ENCODE measurements at regions not wholly inside any gene's neighbourhood (a gene's known extent, or its start where the extent isn't known, plus 50 kb on each side); places are given as distances from the start of the nearest gene placed in this dataset.

DNA sequence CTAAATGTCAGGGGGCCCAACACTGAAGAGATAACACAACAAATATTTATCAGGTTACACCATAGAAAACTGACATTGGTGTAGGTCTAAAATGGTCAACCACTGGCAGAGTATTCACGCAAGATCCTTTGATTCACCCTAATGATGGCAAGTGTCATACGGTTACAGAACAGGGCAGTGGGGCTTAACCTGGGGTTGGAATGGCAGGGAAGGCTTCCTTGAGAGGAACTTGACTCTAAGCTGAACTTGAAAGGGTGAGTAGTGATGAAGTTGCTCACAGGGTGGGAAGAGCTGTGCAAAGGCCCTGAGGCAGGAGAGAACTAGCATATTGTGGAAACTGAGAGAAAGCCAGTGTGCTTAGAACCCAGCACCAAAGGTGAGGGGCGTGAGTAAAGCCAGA is 97.1 kb upstream of the MVB12B start (continued):
- no peak for TF ChIP-seq REST (IDR thresholded peaks at IDR 0.05; ENCODE audit: unreplicated experiment)

GRCh38 chr9:126230692-126231091 is 95.9 kb upstream of the MVB12B start:
- no peaks in the 10 kb centered on the region for H3K9me2 ChIP-seq (ENCODE audit: insufficient read depth)
- Mint-ChIP-seq H3K27me3 (ENCODE audit: insufficient read depth, low read depth, poor library complexity) (peaks cover 12% of the 10 kb centered on the region), H3K4me1 (no peaks in the 10 kb centered on the region), H3K4me3 (no peak overlapping the region), H3K27ac (no peak overlapping the region), H3K36me3 (ENCODE audit: low read depth) (no peaks in the 10 kb centered on the region), H3K9me3 (no peaks in the 10 kb centered on the region; the same call in 2 of the 3 replicates)
- H3K4me1 ChIP-seq (ENCODE audit: insufficient read depth): no peaks in the 10 kb centered on the region
- H3K79me2 ChIP-seq (replicated peaks; ENCODE audit: insufficient read depth): no peaks in the 10 kb centered on the region
- no peaks in the 10 kb centered on the region for H3K36me3 ChIP-seq (ENCODE audit: insufficient read depth)
- no peaks in the 10 kb centered on the region for H4K20me1 ChIP-seq (replicated peaks; ENCODE audit: insufficient read depth)
- no peak overlapping the region for H3K4me3 ChIP-seq
- ATAC-seq: no peak
- H2AFZ ChIP-seq: no peak overlapping the region
- no peak overlapping the region for H3K27ac ChIP-seq (ENCODE audit: low read depth)
- no peaks in the 10 kb centered on the region for H3K27me3 ChIP-seq (ENCODE audit: insufficient read depth)
- DNase-seq (ENCODE audit: low spot score): no peak
- no peak overlapping the region for H3K4me2 ChIP-seq
- H3F3A ChIP-seq (replicated peaks; ENCODE audit: low read depth): no peaks in the 10 kb centered on the region
- TF ChIP-seq, protein P1, sequence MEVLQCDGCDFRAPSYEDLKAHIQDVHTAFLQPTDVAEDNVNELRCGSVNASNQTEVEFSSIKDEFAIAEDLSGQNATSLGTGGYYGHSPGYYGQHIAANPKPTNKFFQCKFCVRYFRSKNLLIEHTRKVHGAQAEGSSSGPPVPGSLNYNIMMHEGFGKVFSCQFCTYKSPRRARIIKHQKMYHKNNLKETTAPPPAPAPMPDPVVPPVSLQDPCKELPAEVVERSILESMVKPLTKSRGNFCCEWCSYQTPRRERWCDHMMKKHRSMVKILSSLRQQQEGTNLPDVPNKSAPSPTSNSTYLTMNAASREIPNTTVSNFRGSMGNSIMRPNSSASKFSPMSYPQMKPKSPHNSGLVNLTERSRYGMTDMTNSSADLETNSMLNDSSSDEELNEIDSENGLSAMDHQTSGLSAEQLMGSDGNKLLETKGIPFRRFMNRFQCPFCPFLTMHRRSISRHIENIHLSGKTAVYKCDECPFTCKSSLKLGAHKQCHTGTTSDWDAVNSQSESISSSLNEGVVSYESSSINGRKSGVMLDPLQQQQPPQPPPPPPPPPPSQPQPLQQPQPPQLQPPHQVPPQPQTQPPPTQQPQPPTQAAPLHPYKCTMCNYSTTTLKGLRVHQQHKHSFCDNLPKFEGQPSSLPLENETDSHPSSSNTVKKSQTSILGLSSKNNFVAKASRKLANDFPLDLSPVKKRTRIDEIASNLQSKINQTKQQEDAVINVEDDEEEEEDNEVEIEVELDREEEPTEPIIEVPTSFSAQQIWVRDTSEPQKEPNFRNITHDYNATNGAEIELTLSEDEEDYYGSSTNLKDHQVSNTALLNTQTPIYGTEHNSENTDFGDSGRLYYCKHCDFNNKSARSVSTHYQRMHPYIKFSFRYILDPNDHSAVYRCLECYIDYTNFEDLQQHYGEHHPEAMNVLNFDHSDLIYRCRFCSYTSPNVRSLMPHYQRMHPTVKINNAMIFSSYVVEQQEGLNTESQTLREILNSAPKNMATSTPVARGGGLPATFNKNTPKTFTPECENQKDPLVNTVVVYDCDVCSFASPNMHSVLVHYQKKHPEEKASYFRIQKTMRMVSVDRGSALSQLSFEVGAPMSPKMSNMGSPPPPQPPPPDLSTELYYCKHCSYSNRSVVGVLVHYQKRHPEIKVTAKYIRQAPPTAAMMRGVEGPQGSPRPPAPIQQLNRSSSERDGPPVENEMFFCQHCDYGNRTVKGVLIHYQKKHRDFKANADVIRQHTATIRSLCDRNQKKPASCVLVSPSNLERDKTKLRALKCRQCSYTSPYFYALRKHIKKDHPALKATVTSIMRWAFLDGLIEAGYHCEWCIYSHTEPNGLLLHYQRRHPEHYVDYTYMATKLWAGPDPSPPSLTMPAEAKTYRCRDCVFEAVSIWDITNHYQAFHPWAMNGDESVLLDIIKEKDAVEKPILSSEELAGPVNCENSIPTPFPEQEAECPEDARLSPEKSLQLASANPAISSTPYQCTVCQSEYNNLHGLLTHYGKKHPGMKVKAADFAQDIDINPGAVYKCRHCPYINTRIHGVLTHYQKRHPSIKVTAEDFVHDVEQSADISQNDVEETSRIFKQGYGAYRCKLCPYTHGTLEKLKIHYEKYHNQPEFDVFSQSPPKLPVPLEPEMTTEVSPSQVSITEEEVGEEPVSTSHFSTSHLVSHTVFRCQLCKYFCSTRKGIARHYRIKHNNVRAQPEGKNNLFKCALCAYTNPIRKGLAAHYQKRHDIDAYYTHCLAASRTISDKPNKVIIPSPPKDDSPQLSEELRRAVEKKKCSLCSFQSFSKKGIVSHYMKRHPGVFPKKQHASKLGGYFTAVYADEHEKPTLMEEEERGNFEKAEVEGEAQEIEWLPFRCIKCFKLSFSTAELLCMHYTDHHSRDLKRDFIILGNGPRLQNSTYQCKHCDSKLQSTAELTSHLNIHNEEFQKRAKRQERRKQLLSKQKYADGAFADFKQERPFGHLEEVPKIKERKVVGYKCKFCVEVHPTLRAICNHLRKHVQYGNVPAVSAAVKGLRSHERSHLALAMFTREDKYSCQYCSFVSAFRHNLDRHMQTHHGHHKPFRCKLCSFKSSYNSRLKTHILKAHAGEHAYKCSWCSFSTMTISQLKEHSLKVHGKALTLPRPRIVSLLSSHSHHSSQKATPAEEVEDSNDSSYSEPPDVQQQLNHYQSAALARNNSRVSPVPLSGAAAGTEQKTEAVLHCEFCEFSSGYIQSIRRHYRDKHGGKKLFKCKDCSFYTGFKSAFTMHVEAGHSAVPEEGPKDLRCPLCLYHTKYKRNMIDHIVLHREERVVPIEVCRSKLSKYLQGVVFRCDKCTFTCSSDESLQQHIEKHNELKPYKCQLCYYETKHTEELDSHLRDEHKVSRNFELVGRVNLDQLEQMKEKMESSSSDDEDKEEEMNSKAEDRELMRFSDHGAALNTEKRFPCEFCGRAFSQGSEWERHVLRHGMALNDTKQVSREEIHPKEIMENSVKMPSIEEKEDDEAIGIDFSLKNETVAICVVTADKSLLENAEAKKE (CRISPR knock-in tag; IDR thresholded peaks at IDR 0.05): no peak
- TF ChIP-seq CREB1 (CRISPR knock-in tag; IDR thresholded peaks at IDR 0.05; ENCODE audit: low read depth): no peak
- TF ChIP-seq EZH2 (IDR thresholded peaks at IDR 0.05; ENCODE audit: low read depth, unreplicated experiment): no peak
- no peak for TF ChIP-seq POLR2AphosphoS5 (IDR thresholded peaks at IDR 0.05; ENCODE audit: low read depth)
- no peak for TF ChIP-seq STAT1 (IDR thresholded peaks at IDR 0.05; ENCODE audit: unreplicated experiment)
- no peak for TF ChIP-seq EZH2phosphoT487 (IDR thresholded peaks at IDR 0.05; ENCODE audit: unreplicated experiment)
- TF ChIP-seq ZNF114 (CRISPR knock-in tag; IDR thresholded peaks at IDR 0.05): no peak
- no peak for TF ChIP-seq CTCF (conservative IDR thresholded peaks at IDR 0.05; ENCODE audit: low read depth in 2 of 2)
- TF ChIP-seq ZNF331 (CRISPR knock-in tag; IDR thresholded peaks at IDR 0.05; ENCODE audit: low read depth): no peak
- TF ChIP-seq ETS1 (IDR thresholded peaks at IDR 0.05): no peak
- TF ChIP-seq NANOG (IDR thresholded peaks at IDR 0.05; ENCODE audit: borderline replicate concordance): no peak
- no peak for TF ChIP-seq JUNB (IDR thresholded peaks at IDR 0.05; ENCODE audit: unreplicated experiment)

Measured in GM23338 (cell line).